KBM-7 (cell line): ENCODE measurements at regions not wholly inside any gene's neighbourhood (a gene's known extent, or its start where the extent isn't known, plus 50 kb on each side); places are given as distances from the start of the nearest gene placed in this dataset.

Experiments
- DNase-seq: peaks from one replicate; pipeline ENCODE4 v3.0.0-alpha.2; 2015
- in situ Hi-C: fragments of 300-500 bp; cut with MboI; formaldehyde crosslinking; loops from 2 replicates; pipeline ENCODE4 v1.14.3; 2020; ENCODE audit warnings: low sequenced_read_pairs, low pct_unique_long_range_greater_than_20kb, mixed read lengths

DNA sequence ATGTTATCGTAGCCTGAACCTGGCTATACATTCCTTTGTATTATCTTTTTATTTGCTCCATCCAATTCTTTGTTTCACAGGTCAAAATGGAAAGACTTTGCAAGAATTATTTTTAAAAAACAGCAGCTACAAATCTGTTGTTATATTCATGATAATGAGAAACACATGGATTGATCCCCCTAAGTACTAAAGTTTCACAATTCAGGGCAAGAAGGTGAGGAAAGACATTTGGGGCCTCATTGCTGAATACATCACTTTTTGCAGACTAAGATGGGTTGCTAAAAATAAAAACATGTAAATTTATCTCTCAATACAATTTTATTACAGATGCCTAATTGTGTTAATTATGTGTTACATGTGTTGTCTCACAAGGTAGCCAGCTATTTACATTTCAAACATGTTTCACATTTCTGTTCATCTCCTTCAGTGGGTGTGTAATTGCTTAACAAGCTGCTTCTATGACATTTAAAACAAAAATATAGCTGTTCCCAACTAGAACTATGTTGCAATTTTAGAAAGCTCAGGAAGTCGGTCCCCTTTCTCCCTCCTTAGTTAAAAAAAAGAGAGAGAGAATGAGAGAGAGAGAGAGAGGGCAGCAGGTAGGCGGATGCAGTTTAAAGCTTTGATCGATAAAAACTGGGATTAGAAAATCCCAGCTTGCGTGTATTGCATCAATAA lies 606.3 kb upstream of the FZD8 start:
- in situ Hi-C loops, result no loop called here
- no peak for DNase-seq

DNA sequence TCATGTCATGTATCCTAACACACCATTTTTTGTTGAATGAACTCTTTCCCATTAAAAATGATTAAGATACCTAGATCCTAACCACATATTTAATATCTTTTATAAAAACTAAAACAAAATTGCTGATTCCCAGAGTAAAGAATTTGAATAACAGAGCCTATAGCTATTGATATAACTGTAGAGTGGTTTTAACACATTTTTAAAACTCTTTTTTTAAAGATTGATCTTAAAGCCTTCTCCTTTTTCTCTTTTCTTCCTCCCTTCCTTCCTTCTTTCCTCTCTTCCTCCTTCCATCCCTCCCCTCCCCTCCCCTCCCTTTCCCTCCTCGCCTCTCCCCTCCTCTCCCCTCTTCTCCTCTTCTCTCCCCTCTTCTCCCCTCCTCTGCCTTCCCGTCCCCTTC lies 605.4 kb upstream of the FZD8 start:
- in situ Hi-C loops, result no loop called here
- DNase-seq, result no peak

DNA sequence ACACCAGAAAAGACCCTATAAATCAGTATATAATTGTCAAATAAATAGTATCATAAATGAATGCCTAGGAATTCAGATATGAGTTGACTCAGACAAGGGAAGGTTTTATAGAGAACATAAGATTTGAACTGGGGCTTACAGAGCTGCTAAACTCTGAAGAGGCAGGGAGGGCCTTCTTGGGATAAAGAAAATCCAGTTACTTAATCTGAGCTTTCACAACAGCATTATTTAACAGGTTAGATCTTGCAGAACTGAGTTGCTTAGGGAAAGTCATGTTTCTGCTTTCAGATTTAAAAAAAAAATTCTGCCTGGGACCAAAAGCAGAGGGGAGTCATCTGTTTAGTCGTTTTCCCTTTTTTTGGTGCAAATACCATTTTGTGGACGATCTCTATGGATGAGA lies 594.8 kb upstream of the FZD8 start:
- DNase-seq, result no peak
- in situ Hi-C loops, result no loop called here

DNA sequence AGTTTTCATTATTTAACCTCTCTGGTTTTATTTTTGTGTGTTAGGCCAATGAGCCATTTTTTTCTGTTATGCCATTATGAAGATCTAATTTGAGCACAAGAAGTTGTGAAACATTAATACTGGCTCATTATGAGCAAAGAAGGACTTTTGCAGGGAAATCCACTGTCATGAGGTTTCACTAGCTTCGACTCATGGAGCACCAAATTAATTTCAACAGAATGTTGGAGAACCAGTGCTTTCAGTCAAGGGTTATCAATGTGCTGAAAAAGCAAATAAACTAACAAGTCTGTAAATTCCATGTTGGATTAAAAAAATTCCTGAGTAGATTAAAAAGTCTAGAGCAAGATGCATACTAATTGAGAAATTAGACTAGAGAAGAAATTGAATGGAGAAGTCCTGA lies 594.2 kb upstream of the FZD8 start:
- in situ Hi-C loops, result no loop called here
- no peak for DNase-seq

DNA sequence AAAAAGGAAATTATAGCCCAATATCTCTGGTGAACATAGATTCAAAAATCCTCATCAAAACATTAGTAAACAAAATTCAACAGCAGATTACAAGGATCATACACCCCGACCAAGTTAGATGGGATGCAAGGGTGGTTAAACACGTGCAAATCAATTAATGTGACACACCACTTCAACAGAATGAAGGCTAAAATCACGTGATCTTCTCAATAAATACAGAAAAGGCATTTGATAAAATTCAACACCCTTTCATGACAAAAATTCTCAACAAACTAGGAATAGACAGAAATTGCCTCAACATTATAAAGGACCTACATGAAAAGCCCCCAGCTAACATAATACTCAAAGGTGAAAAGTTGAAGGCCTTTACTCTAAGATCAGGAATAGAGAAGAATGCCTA lies 590.8 kb upstream of the FZD8 start:
- in situ Hi-C loops, result no loop called here

DNA sequence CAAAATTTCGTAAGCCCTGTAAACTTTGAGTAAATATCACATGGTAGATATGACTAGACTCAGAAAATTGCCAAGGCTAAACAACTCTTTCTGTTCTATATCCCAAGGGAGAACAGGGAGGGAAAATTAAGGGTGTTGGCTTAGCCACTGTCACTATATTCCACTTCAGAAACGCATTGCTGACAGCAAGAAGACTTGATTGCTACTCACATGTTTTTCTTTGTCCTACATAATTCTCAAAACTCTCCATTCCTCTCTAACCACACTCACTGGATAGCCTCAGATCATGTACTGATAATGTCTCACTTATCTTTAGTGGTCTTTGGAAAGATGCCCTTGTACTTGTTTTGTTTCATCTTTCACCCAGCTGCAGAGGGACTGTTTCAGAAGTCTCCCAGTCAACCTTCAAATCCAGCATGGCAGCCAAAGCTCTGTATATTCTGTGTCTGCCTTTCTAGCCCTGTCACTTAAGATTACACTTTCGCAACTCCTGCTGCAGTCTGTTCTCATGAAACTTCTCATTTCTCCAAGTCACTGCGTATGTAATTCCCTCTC lies 582.4 kb upstream of the FZD8 start:
- no peak for DNase-seq
- in situ Hi-C loops, result no loop called here

More for the DNA sequence above, 590.8 kb upstream of the FZD8 start:
- no peak for DNase-seq

DNA sequence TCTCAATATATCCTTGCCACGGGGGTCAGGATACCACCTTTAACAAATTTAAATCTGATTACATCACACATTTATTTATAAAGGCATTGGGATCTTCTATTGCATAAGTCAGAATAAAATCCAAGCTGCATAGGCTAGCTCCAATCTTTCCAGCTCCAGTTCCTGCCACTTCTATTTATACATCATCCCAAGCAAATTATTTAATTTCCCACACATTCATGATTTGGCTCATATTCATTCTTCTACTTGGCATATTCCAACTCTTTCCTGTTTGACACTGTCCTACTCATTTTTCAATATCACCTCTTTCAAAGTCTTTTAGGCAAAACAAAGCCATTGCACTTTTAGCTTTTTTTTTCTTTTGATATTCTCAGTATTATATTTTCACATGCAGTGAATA lies 579.0 kb upstream of the FZD8 start:
- in situ Hi-C loops, result no loop called here
- no peak for DNase-seq

DNA sequence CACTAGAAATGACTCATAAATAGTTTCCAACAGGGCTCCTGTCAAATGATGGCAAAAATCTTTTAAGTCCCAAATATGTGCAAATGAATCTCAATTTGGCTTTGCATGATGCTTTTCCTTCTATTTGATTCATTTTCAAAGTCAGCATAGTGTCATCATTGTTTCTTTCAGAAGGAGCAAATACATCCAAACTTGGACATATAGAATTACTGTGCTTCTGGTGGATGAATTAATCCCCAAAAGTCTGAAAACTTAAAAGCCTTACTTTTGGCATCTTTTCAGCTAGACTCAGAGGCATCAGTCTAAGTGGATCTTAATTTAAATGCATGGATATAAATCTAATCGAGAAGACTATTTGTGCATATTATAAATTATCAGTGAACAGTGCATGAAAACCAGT lies 578.1 kb upstream of the FZD8 start:
- no peak for DNase-seq
- in situ Hi-C loops, result no loop called here

DNA sequence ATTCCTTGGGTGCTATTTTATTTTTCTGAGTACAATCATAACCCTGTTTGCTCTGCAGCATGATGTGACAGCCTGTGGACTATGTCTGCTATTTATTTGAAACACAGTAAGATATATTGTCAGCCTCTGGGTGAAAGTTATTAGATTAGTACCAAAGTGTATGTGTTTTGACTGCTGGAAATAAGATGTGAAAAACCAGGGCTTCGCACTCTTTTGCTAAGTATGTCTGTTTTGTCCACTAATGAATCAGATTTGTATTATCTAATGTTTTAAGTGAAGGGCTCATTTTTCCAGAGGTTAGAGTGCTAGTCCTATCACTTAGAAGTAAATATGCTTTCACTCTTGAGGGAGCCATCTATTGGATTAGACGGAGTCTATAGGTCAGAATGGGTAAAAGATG lies 569.8 kb upstream of the FZD8 start:
- in situ Hi-C loops, result no loop called here
- no peak for DNase-seq

DNA sequence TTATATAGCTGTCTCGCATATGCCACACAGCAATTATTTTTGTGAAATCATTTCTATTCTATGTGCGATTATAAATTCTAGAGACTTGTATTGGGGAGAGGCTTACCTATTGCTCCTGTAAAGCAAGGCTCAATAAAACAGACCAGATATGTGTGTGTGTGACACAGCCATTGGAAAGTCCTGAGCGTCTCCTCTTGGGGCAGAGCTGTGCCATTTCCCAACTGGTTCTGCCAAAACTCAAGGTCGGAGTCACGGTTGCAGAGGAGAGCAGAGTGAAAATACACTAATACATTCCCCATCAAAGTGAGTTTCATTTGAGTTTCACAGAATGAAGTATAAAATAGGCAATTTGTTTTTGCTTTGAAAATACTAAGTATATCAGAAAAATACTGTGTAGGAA lies 567.4 kb upstream of the FZD8 start:
- in situ Hi-C loops, result no loop called here
- no peak for DNase-seq

DNA sequence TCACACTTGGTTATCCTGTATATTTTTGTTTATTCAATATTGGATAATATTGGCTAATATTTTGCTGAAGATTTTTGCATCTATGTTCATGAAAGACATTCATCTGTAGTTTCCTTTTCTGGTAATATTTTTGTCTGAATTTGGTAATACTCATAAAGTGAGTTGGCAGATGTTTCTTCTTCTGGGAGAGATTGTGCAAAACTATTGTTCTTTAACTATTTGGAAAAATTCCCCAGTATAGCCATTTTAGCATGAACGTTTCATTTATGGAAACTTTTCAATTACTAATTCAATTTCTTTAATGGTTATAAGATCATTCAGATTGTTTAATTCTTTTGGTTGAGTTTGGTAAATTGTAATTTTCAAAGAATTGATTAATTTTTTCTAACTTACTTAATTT lies 560.8 kb upstream of the FZD8 start:
- DNase-seq, result no peak
- in situ Hi-C loops, result no loop called here

DNA sequence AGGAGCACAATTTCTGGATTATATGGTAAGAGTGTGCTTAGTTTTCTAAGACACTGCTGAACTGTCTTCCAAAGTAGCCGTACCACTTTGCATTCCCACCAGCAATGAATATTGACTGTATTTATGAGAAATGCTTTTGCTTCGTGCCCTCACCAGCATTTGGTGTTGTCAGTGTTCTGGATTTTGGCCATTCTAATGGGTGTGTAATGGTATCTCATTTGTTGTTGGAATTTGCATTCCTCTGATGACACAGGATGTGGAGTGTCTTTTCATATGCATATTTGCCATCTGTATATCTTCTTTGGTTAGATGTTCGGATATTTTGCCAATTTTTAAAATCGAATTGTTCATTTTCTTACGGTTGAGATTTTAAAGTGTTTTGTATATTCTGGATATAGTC lies 558.5 kb upstream of the FZD8 start:
- no peak for DNase-seq
- in situ Hi-C loops, result no loop called here

DNA sequence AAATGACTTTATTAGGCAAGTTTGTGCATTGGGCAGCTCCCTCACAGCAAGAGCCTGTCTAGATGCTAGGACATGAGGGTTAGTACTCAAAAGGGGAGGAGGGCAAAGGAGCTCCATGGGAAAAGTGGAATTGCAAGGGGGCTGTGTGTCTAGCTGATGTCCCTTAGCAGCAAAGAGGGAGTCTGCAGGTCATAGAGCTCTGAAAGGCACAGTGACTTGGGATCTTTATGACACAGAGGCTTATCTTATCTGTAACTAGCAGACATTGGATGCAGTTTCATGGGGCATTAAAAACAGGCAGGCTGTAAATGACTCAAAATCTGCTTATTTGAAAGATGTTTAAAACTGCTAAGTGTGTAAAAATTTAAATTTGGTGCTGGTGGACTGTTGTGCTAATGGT lies 556.2 kb upstream of the FZD8 start:
- DNase-seq, result no peak
- in situ Hi-C loops, result no loop called here

DNA sequence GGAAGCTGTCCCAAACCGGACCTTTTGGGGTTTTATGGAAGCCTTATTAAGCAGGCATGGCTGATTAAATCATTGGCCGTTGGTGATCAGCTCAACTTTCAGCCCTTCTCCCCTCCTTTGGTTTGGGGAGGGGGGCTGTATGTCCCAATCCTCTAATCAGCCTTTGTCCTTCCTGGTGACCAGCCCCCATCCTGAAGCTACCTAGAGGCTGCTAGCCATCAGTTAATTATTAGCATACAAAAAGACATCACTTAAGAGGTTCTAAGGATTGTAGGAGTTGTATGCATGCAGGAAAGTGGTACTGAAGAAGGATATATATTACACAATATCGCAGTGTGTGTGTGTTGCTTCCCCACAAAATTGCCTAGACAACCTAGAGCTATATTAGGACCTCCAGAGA lies 553.3 kb upstream of the FZD8 start:
- in situ Hi-C loops, result no loop called here
- no peak for DNase-seq

DNA sequence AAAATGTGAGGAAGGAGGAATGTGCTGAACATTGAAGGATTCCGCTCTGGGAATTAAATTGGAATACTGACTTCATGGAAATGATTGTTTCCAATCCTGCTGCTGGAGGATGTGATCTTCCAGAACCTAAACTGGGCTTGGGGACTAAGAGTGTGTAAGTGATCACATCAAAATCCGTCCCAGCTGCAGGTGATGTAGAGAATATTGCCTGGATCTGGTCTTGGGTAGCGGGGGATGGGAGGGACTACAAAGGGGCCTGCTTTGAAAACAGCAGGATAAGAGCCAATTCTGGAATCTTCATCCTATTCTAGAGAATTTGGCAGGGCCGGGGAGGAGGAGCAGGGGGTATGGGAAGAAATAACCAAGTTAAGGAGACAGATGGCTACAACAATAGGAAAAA lies 552.2 kb upstream of the FZD8 start:
- DNase-seq, result no peak
- in situ Hi-C loops, result no loop called here

DNA sequence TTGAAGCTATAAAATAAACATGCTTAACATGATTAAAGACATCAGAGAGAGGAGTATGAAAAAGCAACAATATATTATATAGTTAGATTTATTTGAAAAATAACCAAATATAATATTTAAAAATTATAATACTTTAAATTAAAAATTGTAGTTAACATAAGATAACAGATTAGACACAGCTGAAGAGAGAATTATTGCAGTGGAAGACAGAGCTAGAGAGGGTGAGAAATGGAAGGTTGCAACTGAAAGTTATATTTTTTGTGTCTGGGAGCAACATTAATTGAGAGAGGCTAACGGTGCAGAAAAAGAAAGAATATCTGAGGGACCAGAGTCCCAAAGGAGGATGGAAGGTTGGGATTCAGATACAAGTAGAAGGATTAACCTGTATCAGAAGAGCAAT lies 548.9 kb upstream of the FZD8 start:
- in situ Hi-C loops, result no loop called here
- no peak for DNase-seq

DNA sequence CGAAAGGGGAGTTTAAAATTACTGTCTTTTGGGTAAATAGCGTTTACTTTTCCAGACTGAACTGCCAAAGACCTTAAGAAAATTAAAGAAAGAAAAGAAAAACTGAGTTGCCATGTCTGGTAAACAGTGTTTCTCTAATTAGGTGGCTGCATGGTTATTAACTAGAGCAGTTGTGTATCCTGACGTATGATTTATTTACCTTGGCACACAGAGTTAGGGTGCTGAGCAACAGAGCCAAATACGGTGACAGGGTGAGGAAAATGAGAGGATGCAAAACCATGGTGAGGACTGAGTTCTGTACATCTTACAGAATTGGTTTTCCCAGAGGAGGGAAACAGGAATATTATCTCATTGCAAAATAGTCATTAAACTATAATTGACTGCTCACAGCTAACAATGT lies 546.4 kb upstream of the FZD8 start:
- no peak for DNase-seq
- in situ Hi-C loops, result no loop called here

DNA sequence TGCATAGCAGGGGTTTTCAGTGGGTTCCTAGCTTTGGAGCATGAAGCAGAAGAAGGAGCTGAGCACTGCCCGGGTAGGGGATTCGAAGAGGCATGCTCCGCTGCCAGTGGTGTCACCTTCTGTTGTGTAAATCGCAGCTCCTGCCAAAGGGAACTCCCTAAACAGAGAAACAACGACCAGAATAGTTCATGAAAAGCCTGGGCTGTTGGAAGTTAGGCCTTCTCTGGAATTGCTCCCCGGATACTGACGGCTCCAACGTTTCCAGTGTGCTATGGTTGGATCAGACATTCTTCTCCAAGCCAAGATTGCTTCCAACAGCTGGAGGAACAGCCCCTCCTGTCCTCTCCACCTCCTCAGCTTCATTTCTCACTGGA lies 546.0 kb upstream of the FZD8 start:
- DNase-seq, result no peak
- in situ Hi-C loops, result no loop called here

DNA sequence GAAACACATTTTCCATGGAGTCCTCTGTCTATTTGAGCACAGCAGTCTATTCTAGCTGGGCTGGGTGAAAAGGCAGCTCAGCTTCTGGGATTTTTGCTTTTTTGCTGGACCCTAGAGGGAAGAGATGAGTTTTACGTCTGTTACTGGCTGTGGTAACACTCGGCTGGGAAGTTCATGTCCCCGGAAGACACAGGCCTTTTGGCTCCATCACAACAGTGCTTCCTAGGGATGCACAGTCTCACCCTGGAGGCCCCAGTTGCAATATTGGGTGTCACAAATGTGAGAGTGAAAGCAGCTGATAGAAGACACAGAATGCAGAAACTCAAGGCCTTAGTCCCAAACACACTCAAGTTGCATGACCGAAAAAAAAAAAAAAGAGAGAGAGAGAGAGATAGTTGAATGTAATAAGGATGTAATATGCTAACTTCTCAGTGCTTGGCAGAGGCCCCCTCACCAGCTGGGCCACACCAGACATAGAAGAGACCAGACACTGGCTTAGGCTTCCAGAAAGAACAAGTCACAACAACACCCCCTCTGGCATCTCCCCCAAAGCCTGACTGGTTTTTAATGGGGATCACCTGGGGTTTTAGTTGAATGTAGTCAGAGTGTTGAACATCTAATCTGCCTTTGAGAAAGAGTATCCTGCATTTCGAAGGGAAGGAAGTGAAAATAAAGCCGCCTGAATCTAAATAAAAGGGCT lies 545.4 kb upstream of the FZD8 start:
- in situ Hi-C loops, result no loop called here
- DNase-seq, result no peak

DNA sequence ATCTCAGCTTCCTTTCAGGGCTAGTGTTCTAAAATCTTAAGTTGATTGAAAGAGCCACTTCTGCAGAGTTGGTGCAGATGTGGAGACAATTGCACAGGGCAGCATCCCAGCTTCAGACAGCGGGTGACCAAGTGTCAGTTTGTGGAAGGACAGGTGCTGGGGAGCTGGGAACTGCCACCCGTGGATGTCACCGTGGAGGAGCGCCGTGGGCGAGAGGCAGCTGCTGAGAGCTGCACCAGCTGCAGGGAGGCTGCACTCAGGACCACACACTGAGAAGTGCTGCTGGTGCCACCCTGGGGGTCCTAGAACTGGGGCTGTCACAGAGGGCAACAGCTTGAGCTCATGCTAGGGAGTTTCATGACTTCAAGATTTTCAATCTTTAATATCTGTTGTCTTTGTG lies 543.0 kb upstream of the FZD8 start:
- in situ Hi-C loops, result no loop called here

DNA sequence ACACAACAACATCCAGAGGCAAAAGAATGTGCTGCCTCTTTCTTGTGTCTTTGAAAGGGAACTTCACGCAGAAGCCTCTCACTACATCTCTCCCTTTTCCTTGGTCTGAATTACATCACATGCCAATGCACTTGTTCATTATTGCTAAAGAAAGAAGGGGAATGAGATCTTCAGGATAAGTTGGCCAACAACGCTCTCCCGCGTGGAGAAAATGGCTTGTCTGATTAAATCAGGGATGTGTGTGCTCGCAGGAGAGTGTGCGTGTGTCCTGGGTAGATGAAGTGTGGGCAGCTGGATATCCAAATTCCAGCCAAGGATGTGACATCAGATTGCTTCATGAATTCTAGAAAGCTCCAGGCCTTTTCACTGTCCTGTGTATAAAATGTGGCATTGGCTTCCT lies 541.6 kb upstream of the FZD8 start:
- in situ Hi-C loops, result no loop called here
- no peak for DNase-seq

More for the DNA sequence above, 543.0 kb upstream of the FZD8 start:
- DNase-seq, result no peak
